A673 (cell line): ENCODE measurements at regions not wholly inside any gene's neighbourhood (a gene's known extent, or its start where the extent isn't known, plus 50 kb on each side); places are given as distances from the start of the nearest gene placed in this dataset.

Experiments
- CTCF ChIP-seq: fragments of 300-800, 200-600 bp; sonication (generic); conservative IDR thresholded peaks from 2 replicates; pipeline ENCODE4 v1.5.1; 2017; ENCODE audit warnings: low read depth, mild to moderate bottlenecking, antibody characterized with exemption, low read length, moderate library complexity, mixed read lengths
- EZH2 ChIP-seq: fragments of 200-600 bp; sonication (generic); IDR thresholded peaks from 2 replicates; pipeline ENCODE4 v1.6.1; 2017; ENCODE audit warnings: borderline replicate concordance, low read depth, mild to moderate bottlenecking, mixed read lengths, antibody characterized with exemption, low read length; ENCODE audit not compliant: poor library complexity, severe bottlenecking

- TF ChIP-seq CTCF = no peak
- TF ChIP-seq EZH2 = no peak
Observed at GRCh38 chr1:238892612-238893011, 493.8 kb upstream of the CHRM3 start.
